Liver (tissue), 8 donors: ENCODE measurements at regions not wholly inside any gene's neighbourhood (a gene's known extent, or its start where the extent isn't known, plus 50 kb on each side); places are given as distances from the start of the nearest gene placed in this dataset.

Experiments
- DNase-seq: peaks from one replicate; pipeline ENCODE4 v3.0.0-alpha.2; 2017; ENCODE audit warnings: low spot score
- H3K27ac ChIP-seq, 2 donors: one replicate each; pipeline ENCODE4 v1.7.0; 2013; ENCODE audit warnings: inconsistent platforms in 2 of 2, low read length in 2 of 2, control low read depth in 1 of 2, low read depth in 1 of 2, mild to moderate bottlenecking in 1 of 2
- H3K27me3 ChIP-seq, 4 donors: one replicate each; pipeline versions ENCODE4 v1.6.1 to v1.7.0; 2013; ENCODE audit warnings: low read length in 3 of 4, inconsistent platforms in 1 of 4, mild to moderate bottlenecking in 1 of 4, moderate library complexity in 1 of 4; ENCODE audit not compliant: control insufficient read depth in 4 of 4, insufficient read depth in 4 of 4
- H3K36me3 ChIP-seq, 4 donors: one replicate each; pipeline versions ENCODE4 v1.6.1 to v1.7.0; 2013; ENCODE audit warnings: low read length in 3 of 4, mild to moderate bottlenecking in 3 of 4, low read depth in 1 of 4, moderate library complexity in 1 of 4; ENCODE audit not compliant: control insufficient read depth in 4 of 4, insufficient read depth in 3 of 4
- H3K4me1 ChIP-seq, 4 donors: one replicate each; pipeline versions ENCODE4 v1.6.1 to v1.7.0; 2013; ENCODE audit warnings: low read length in 3 of 4, mild to moderate bottlenecking in 3 of 4, moderate library complexity in 1 of 4; ENCODE audit not compliant: control insufficient read depth in 4 of 4, insufficient read depth in 4 of 4
- H3K4me3 ChIP-seq, 3 donors: one replicate each; pipeline versions ENCODE4 v1.6.1 to v1.7.0; 2013; ENCODE audit warnings: low read length in 3 of 3, control low read depth in 1 of 3, low read depth in 1 of 3, mild to moderate bottlenecking in 1 of 3
- H3K9ac ChIP-seq, 2 donors: one replicate each; pipeline ENCODE4 v1.7.0; 2013; ENCODE audit warnings: low read length in 2 of 2, mild to moderate bottlenecking in 2 of 2, moderate library complexity in 2 of 2, control low read depth in 1 of 2, low read depth in 1 of 2
- H3K9me3 ChIP-seq, 4 donors: one replicate each; pipeline versions ENCODE4 v1.6.1 to v1.7.0; 2013; ENCODE audit warnings: low read length in 3 of 4; ENCODE audit not compliant: control insufficient read depth in 4 of 4
- CTCF ChIP-seq: fragments of 150-350 bp; IDR thresholded peaks from 2 replicates; pipeline ENCODE4 v1.5.1; 2017; ENCODE audit warnings: improper control_type of control experiment, low read depth, low read length; ENCODE audit not compliant: missing input control
- EGR1 ChIP-seq, 2 donors: IDR thresholded peaks; 2 replicates each; pipeline ENCODE4 v1.6.1; 2016 to 2018; ENCODE audit warnings: antibody characterized with exemption in 2 of 2, low read depth in 2 of 2
- FOXA1 ChIP-seq: IDR thresholded peaks from 2 replicates; pipeline ENCODE4 v1.6.1; 2016; ENCODE audit warnings: antibody characterized with exemption
- FOXA2 ChIP-seq: IDR thresholded peaks from 2 replicates; pipeline ENCODE4 v1.6.1; 2016; ENCODE audit warnings: antibody characterized with exemption
- GABPA ChIP-seq, 2 donors: IDR thresholded peaks in 1 of 2; conservative IDR thresholded peaks in 1 of 2; 2 replicates each; pipeline ENCODE4 v1.6.1; 2016; ENCODE audit warnings: antibody characterized with exemption in 2 of 2, mild to moderate bottlenecking in 1 of 2, moderate library complexity in 1 of 2
- HNF4A ChIP-seq, 2 donors: conservative IDR thresholded peaks; 2 replicates each; pipeline ENCODE4 v1.6.1; 2016; ENCODE audit warnings: antibody characterized with exemption in 2 of 2, mild to moderate bottlenecking in 2 of 2
- HNF4G ChIP-seq: IDR thresholded peaks from 2 replicates; pipeline ENCODE4 v1.6.1; 2016; ENCODE audit warnings: antibody characterized with exemption
- JUND ChIP-seq, 2 donors: IDR thresholded peaks; 2 replicates each; pipeline ENCODE4 v1.6.1; 2016; ENCODE audit warnings: antibody characterized with exemption in 2 of 2
- MAX ChIP-seq: IDR thresholded peaks from 2 replicates; pipeline ENCODE4 v1.6.1; 2016; ENCODE audit warnings: antibody characterized with exemption
- NR2F2 ChIP-seq: IDR thresholded peaks from 2 replicates; pipeline ENCODE4 v1.6.1; 2016; ENCODE audit warnings: antibody characterized with exemption
- RAD21 ChIP-seq, 2 donors: IDR thresholded peaks; 2 replicates each; pipeline ENCODE4 v1.6.1; 2016; ENCODE audit warnings: antibody characterized with exemption in 2 of 2, mild to moderate bottlenecking in 2 of 2
- REST ChIP-seq: IDR thresholded peaks from 2 replicates; pipeline ENCODE4 v1.6.1; 2016; ENCODE audit warnings: antibody characterized with exemption, mild to moderate bottlenecking
- RXRA ChIP-seq, 2 donors: IDR thresholded peaks; 2 replicates each; pipeline ENCODE4 v1.6.1; 2017 to 2018; ENCODE audit warnings: antibody characterized with exemption in 2 of 2, mild to moderate bottlenecking in 1 of 2
- SP1 ChIP-seq: IDR thresholded peaks from 2 replicates; pipeline ENCODE4 v1.6.1; 2018; ENCODE audit warnings: antibody characterized with exemption, mild to moderate bottlenecking
- TAF1 ChIP-seq: conservative IDR thresholded peaks from 2 replicates; pipeline ENCODE4 v1.6.1; 2016; ENCODE audit warnings: antibody characterized with exemption, mild to moderate bottlenecking
- YY1 ChIP-seq: IDR thresholded peaks from 2 replicates; pipeline ENCODE4 v1.6.1; 2016; ENCODE audit warnings: antibody characterized with exemption, mild to moderate bottlenecking
- ZBTB33 ChIP-seq: IDR thresholded peaks from 2 replicates; pipeline ENCODE4 v1.6.1; 2016; ENCODE audit warnings: antibody characterized with exemption
- WGBS: extraction: QIAGEN DNeasy Blood & Tissue Kit; methylation state at CpG from one replicate; pipeline ENCODE4 v1.1.7; 2013; 5-methylcytosine and 5-hydroxymethylcytosine counted together
- TF ChIP-seq, protein P1 (sequence below): IDR thresholded peaks from 2 replicates; pipeline ENCODE4 v1.6.1; 2016; ENCODE audit warnings: antibody characterized with exemption
- donor health status: healthy.
- donor health status: healthy.
- donor health status: healthy.
- donor health status: healthy.
- donor health status: healthy.

DNA sequence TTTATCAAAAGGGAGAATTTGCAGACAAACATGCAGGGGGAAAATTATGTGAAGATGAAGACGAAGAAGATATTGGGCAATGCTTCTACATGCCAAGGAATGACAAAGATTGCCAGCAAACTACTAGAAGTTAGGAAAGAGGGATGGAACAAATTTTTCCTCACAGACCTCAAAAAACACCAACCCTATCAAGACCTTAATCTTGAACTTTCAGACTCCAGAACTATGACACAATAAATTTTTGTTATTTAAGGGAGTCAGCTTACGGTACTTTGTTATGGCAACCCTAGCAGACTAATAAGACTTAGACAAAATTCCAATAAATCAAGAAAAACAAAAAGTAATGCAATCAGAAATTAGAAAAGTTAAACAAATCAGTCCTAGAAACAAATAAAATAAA lies 280.0 kb upstream of the GNAI1 start (continued):
- no peak for TF ChIP-seq RXRA (IDR thresholded peaks at IDR 0.05)
- no peak for TF ChIP-seq GABPA (IDR thresholded peaks at IDR 0.05 in 1 of 2, conservative IDR thresholded peaks at IDR 0.05 in 1 of 2)
- no peak for TF ChIP-seq SP1
- TF ChIP-seq TAF1: no peak

GRCh38 chr7:79837915-79838314 lies 296.7 kb upstream of the GNAI1 start:
- Histone ChIP-seq H3K9me3 (no peaks in the 10 kb centered on the region), H3K27me3 (no peaks in the 10 kb centered on the region), H3K36me3 (no peaks in the 10 kb centered on the region), H3K9ac (no peak overlapping the region), H3K4me1 (no peaks in the 10 kb centered on the region), H3K27ac (no peak overlapping the region), H3K4me3 (no peak overlapping the region)
- WGBS: 83% methylated on average over 1 of the region's 1 CpG
- no peak for TF ChIP-seq FOXA2
- no peak for TF ChIP-seq ZBTB33
- TF ChIP-seq GABPA (IDR thresholded peaks at IDR 0.05 in 1 of 2, conservative IDR thresholded peaks at IDR 0.05 in 1 of 2): no peak
- no peak for TF ChIP-seq REST
- no peak for TF ChIP-seq TAF1
- TF ChIP-seq RXRA (IDR thresholded peaks at IDR 0.05): no peak
- no peak for TF ChIP-seq YY1
- TF ChIP-seq JUND (IDR thresholded peaks at IDR 0.05): no peak
- TF ChIP-seq SP1: no peak
- TF ChIP-seq, protein P1, sequence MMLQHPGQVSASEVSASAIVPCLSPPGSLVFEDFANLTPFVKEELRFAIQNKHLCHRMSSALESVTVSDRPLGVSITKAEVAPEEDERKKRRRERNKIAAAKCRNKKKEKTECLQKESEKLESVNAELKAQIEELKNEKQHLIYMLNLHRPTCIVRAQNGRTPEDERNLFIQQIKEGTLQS: no peak
- no peak for TF ChIP-seq MAX
- no peak for TF ChIP-seq HNF4G
- TF ChIP-seq RAD21 (IDR thresholded peaks at IDR 0.05): no peak
- no peak for TF ChIP-seq NR2F2
- TF ChIP-seq EGR1 (IDR thresholded peaks at IDR 0.05; ENCODE audit: low read depth in 2 of 2): no peak
- no peak for TF ChIP-seq FOXA1
- TF ChIP-seq CTCF: no peak
- TF ChIP-seq HNF4A (conservative IDR thresholded peaks at IDR 0.05): no peak
- DNase-seq: no peak
